H1 (cell line): ENCODE measurements at regions not wholly inside any gene's neighbourhood (a gene's known extent, or its start where the extent isn't known, plus 50 kb on each side); places are given as distances from the start of the nearest gene placed in this dataset.

ENCODE experiments used
- CTCF ChIA-PET: fragments of 300-600 bp; sonication (Branson Sonifier 250); formaldehyde crosslinking; loops from one replicate; lab custom pipeline; 2021; ENCODE audit not compliant: partially characterized antibody; lab: Charles Lee
- POLR2A ChIA-PET: fragments of 300-600 bp; sonication (Branson Sonifier 250); formaldehyde crosslinking; loops from one replicate; lab custom pipeline; 2021; ENCODE audit warnings: inconsistent platforms; ENCODE audit not compliant: partially characterized antibody; lab: Charles Lee
- DNase-seq, 2 experiments: peaks; one replicate each; pipeline versions ENCODE4 v3.0.0 to v3.0.0-alpha.2; 2010 to 2022; ENCODE audit warnings: low spot score in 2 of 2, low read depth in 1 of 2, mixed read lengths in 1 of 2
- FAIRE-seq: peaks from 2 replicates; lab custom pipeline; 2011; peaks lifted over from hg19 to GRCh38; lab: Jason Lieb, UNC
- H2AFZ ChIP-seq: 2 replicates; pipeline ENCODE4 v1.8.1; 2012; ENCODE audit warnings: low read length, inconsistent platforms
- H2AK5ac ChIP-seq: 2 replicates; pipeline ENCODE4 v1.6.1; 2013; ENCODE audit warnings: low read depth, low read length
- H2BK120ac ChIP-seq: replicated peaks from 2 replicates; pipeline ENCODE3; 2013; ENCODE audit warnings: low read depth, low read length, inconsistent platforms
- H2BK12ac ChIP-seq: 2 replicates; pipeline ENCODE4 v1.6.1; 2013; ENCODE audit warnings: low read depth, low read length
- H2BK15ac ChIP-seq: 2 replicates; pipeline ENCODE4 v1.6.1; 2013; ENCODE audit warnings: low read length
- H2BK20ac ChIP-seq: 2 replicates; pipeline ENCODE4 v1.6.1; 2013; ENCODE audit warnings: low read length
- H2BK5ac ChIP-seq: 2 replicates; pipeline ENCODE4 v1.6.1; 2013; ENCODE audit warnings: low read depth, low read length
- H3K14ac ChIP-seq: 2 replicates; pipeline ENCODE4 v1.6.1; 2013; ENCODE audit warnings: inconsistent platforms; ENCODE audit not compliant: insufficient read length
- H3K18ac ChIP-seq: 2 replicates; pipeline ENCODE4 v1.6.1; 2013; ENCODE audit warnings: low read length; ENCODE audit errors: extremely low read depth
- H3K23ac ChIP-seq: 2 replicates; pipeline ENCODE4 v1.6.1; 2013; ENCODE audit warnings: inconsistent platforms; ENCODE audit not compliant: insufficient read length
- H3K23me2 ChIP-seq: 2 replicates; pipeline ENCODE4 v1.6.1; 2013; ENCODE audit warnings: low read depth, low read length
- H3K27ac ChIP-seq: 2 replicates; pipeline ENCODE4 v1.6.1; 2011; ENCODE audit warnings: low read depth, low read length, inconsistent platforms
- H3K27me3 ChIP-seq, 4 experiments: replicated peaks in 1 of 4; 1 replicate in 1 of 4; 2 replicates in 3 of 4; pipeline versions ENCODE4 v1.6.1 to v1.8.1; 2011 to 2013; ENCODE audit warnings: low read length in 3 of 4, mild to moderate bottlenecking in 3 of 4, inconsistent platforms in 2 of 4, mixed read lengths in 2 of 4, moderate library complexity in 1 of 4; ENCODE audit not compliant: control insufficient read depth in 3 of 4, insufficient read depth in 3 of 4; ENCODE audit errors: extremely low read depth in 1 of 4
- H3K36me3 ChIP-seq, 4 experiments: 2 replicates each; pipeline versions ENCODE4 v1.6.1 to v1.8.1; 2011 to 2013; ENCODE audit warnings: mild to moderate bottlenecking in 4 of 4, low read length in 3 of 4, moderate library complexity in 2 of 4, control low read depth in 1 of 4, inconsistent platforms in 1 of 4; ENCODE audit not compliant: insufficient read depth in 4 of 4, control insufficient read depth in 2 of 4
- H3K4ac ChIP-seq: replicated peaks from 2 replicates; pipeline ENCODE3; 2013; ENCODE audit warnings: low read length, low read depth, mixed read lengths, inconsistent platforms; ENCODE audit not compliant: insufficient read length
- H3K4me1 ChIP-seq, 4 experiments: replicated peaks in 1 of 4; 1 replicate in 1 of 4; 2 replicates in 3 of 4; pipeline versions ENCODE4 v1.6.1 to v1.8.1; 2011 to 2013; ENCODE audit warnings: low read length in 3 of 4, inconsistent platforms in 2 of 4, mixed read lengths in 1 of 4; ENCODE audit not compliant: insufficient read depth in 4 of 4, control insufficient read depth in 3 of 4
- H3K4me2 ChIP-seq, 2 experiments: 2 replicates each; pipeline versions ENCODE4 v1.6.1 to v1.8.1; 2011 to 2013; ENCODE audit warnings: low read depth in 2 of 2, low read length in 2 of 2, control low read depth in 1 of 2, inconsistent platforms in 1 of 2, mild to moderate bottlenecking in 1 of 2; ENCODE audit not compliant: insufficient read depth in 1 of 2
- H3K4me3 ChIP-seq, 4 experiments: fragments of 200-600, 300-600 bp in 1 of 4; sonication (generic), shearing (Covaris generic), sonication (Bioruptor Twin) in 1 of 4; 2 replicates each; pipeline versions ENCODE4 v1.5.1 to v1.8.1; 2011 to 2016; ENCODE audit warnings: low read length in 4 of 4, low read depth in 3 of 4, control low read depth in 2 of 4, inconsistent platforms in 2 of 4, mild to moderate bottlenecking in 2 of 4, mixed read lengths in 1 of 4, moderate library complexity in 1 of 4; ENCODE audit not compliant: insufficient read depth in 2 of 4; ENCODE audit errors: extremely low read depth in 1 of 4
- H3K56ac ChIP-seq: replicated peaks from 2 replicates; pipeline ENCODE3; 2013; ENCODE audit warnings: low read depth, mild to moderate bottlenecking, mixed read lengths, low read length, inconsistent platforms; ENCODE audit not compliant: insufficient read length
- H3K79me1 ChIP-seq: 2 replicates; pipeline ENCODE4 v1.6.1; 2013; ENCODE audit warnings: low read depth, low read length, control low read depth
- H3K79me2 ChIP-seq, 2 experiments: 2 replicates each; pipeline versions ENCODE4 v1.6.1 to v1.8.1; 2012 to 2013; ENCODE audit warnings: low read length in 2 of 2, mild to moderate bottlenecking in 2 of 2, inconsistent platforms in 1 of 2; ENCODE audit not compliant: insufficient read depth in 2 of 2, control insufficient read depth in 1 of 2
- H3K9ac ChIP-seq, 4 experiments: replicated peaks in 1 of 4; 1 replicate in 1 of 4; 2 replicates in 3 of 4; pipeline versions ENCODE4 v1.6.1 to v1.8.1; 2011 to 2013; ENCODE audit warnings: low read depth in 3 of 4, low read length in 3 of 4, control low read depth in 2 of 4, mild to moderate bottlenecking in 2 of 4, moderate library complexity in 2 of 4, inconsistent platforms in 1 of 4; ENCODE audit errors: extremely low read depth in 1 of 4
- H3K9me3 ChIP-seq, 2 experiments: 2 replicates each; pipeline versions ENCODE4 v1.6.1 to v1.8.1; 2012 to 2013; ENCODE audit warnings: mild to moderate bottlenecking in 2 of 2, moderate library complexity in 2 of 2, control low read depth in 1 of 2, inconsistent platforms in 1 of 2, low read depth in 1 of 2, low read length in 1 of 2, mixed read lengths in 1 of 2; ENCODE audit not compliant: insufficient read depth in 2 of 2
- H4K20me1 ChIP-seq, 2 experiments: replicated peaks in 1 of 2; 2 replicates each; pipeline versions ENCODE3 to v1.8.1; 2011 to 2013; ENCODE audit warnings: inconsistent platforms in 2 of 2, low read length in 2 of 2, mild to moderate bottlenecking in 1 of 2; ENCODE audit not compliant: insufficient read depth in 2 of 2, control insufficient read depth in 1 of 2
- H4K5ac ChIP-seq: 2 replicates; pipeline ENCODE4 v1.6.1; 2013; ENCODE audit warnings: low read length, low read depth, mixed read lengths, inconsistent platforms; ENCODE audit not compliant: insufficient read length
- H4K8ac ChIP-seq: 2 replicates; pipeline ENCODE4 v1.8.0; 2013; ENCODE audit warnings: mild to moderate bottlenecking, moderate library complexity, low read length, inconsistent platforms; ENCODE audit not compliant: insufficient read depth; ENCODE audit errors: extremely low read depth
- H4K91ac ChIP-seq: replicated peaks from 2 replicates; pipeline ENCODE3; 2013; ENCODE audit warnings: low read length, mixed read lengths, inconsistent platforms; ENCODE audit not compliant: insufficient read length
- BACH1 ChIP-seq: IDR thresholded peaks from 2 replicates; pipeline ENCODE4 v1.6.1; 2012; ENCODE audit warnings: low read length, improper control_type of control experiment
- CBX8 ChIP-seq: fragments of 300-800, 300-1000 bp; sonication (generic); IDR thresholded peaks from 2 replicates; pipeline ENCODE4 v1.7.1; 2016; ENCODE audit warnings: low read depth, low read length, borderline replicate concordance
- CEBPB ChIP-seq: IDR thresholded peaks from 2 replicates; pipeline ENCODE4 v1.6.1; 2012; ENCODE audit warnings: low read depth, low read length
- EZH2 ChIP-seq: fragments of 200-600 bp; sonication (generic); IDR thresholded peaks from 2 replicates; pipeline ENCODE4 v1.7.1; 2012; ENCODE audit warnings: low read depth, mild to moderate bottlenecking, moderate library complexity, low read length, inconsistent platforms; ENCODE audit not compliant: severe bottlenecking
- FOSL1 ChIP-seq: IDR thresholded peaks from 2 replicates; pipeline ENCODE4 v1.6.1; 2011; ENCODE audit warnings: mild to moderate bottlenecking, low read depth, low read length, moderate library complexity; ENCODE audit not compliant: insufficient read depth
- NRF1 ChIP-seq: IDR thresholded peaks from 2 replicates; pipeline ENCODE4 v1.6.1; 2011; ENCODE audit warnings: mild to moderate bottlenecking, low read depth, low read length, improper control_type of control experiment
- SAP30 ChIP-seq: fragments of 300-600 bp; sonication (generic); IDR thresholded peaks from 2 replicates; pipeline ENCODE4 v1.7.1; 2012; ENCODE audit warnings: low read length, moderate library complexity, mild to moderate bottlenecking, inconsistent platforms; ENCODE audit not compliant: insufficient read depth, insufficient replicate concordance
- WGBS, 2 experiments: shearing (Covaris generic) in 1 of 2; methylation state at CpG; one replicate each; pipeline versions ENCODE4 v1.1.6 to v1.1.7; 2013 to 2015; ENCODE audit warnings: low lambda C conversion rate in 2 of 2, mixed read lengths in 2 of 2, inconsistent platforms in 1 of 2, low coverage in 1 of 2, missing lambda C conversion rate in 1 of 2; ENCODE audit not compliant: insufficient replicate concordance in 2 of 2, insufficient coverage in 1 of 2, insufficient read length in 1 of 2; ENCODE audit errors: extremely low coverage in 1 of 2, missing lambda C conversion rate in 1 of 2; 5-methylcytosine and 5-hydroxymethylcytosine counted together

- no peak overlapping the region for H2BK120ac ChIP-seq
- H3K4me2 ChIP-seq, result no peak overlapping the region
- no peak overlapping the region for H3K4ac ChIP-seq
- TF ChIP-seq BACH1 (no peak), EZH2 (no peak), SAP30 (no peak), NRF1 (no peak), CBX8 (no peak), FOSL1 (no peak), CEBPB (no peak)
- no peak overlapping the region for H2BK12ac ChIP-seq
- no peaks in the 10 kb centered on the region for H3K36me3 ChIP-seq
- no peaks in the 10 kb centered on the region for H3K23me2 ChIP-seq
- H3K27me3 ChIP-seq, result peaks cover 0 to 2% (median 0%) of the 10 kb centered on the region in 4 experiments; a peak in 1 of 7 replicates
- H3K9ac ChIP-seq, result no peak overlapping the region
- no peak overlapping the region for H3K27ac ChIP-seq
- no peak overlapping the region; the same call in 1 of the 2 replicates for H2BK15ac ChIP-seq
- no peak overlapping the region for H3K23ac ChIP-seq
- H2BK5ac ChIP-seq, result no peak overlapping the region
- H4K8ac ChIP-seq, result no peak overlapping the region
- no peak overlapping the region for H4K5ac ChIP-seq
- H4K91ac ChIP-seq, result no peak overlapping the region
- POLR2A ChIA-PET, result no interaction called here
- H3K14ac ChIP-seq, result no peak overlapping the region
- H3K4me3 ChIP-seq, result no peak overlapping the region
- no peaks in the 10 kb centered on the region for H3K79me2 ChIP-seq
- DNase-seq (no peak), FAIRE-seq (no peak)
- no peaks in the 10 kb centered on the region for H4K20me1 ChIP-seq
- H3K79me1 ChIP-seq, result no peaks in the 10 kb centered on the region
- no peak overlapping the region for H3K18ac ChIP-seq
- 80% methylated on average over 4 of the region's 4 CpGs; no CpG with 5 or more reads in 1 of the 2 experiments for WGBS, 2 experiments
- H2AFZ ChIP-seq, result no peak overlapping the region
- H2AK5ac ChIP-seq, result no peak overlapping the region
- peaks cover 0 to 5% (median under 1%) of the 10 kb centered on the region in 4 experiments; a peak in 2 of 7 replicates for H3K4me1 ChIP-seq
- no peaks in the 10 kb centered on the region for H3K9me3 ChIP-seq
- CTCF ChIA-PET, result interaction anchor here (0.9 to 10.0 kb wide), 4 partner anchors 11 to 98 kb away, joined by 3 to 91 read pairs (median 14); no protein-coding TSS in a partner anchor
- H2BK20ac ChIP-seq, result no peak overlapping the region
- H3K56ac ChIP-seq, result no peak overlapping the region
Observed at GRCh38 chr2:217654168-217654567, 348.6 kb downstream of the TNS1 start.
